Hindlimb muscle (tissue), 1 donor: ENCODE measurements at regions not wholly inside any gene's neighbourhood (a gene's known extent, or its start where the extent isn't known, plus 50 kb on each side); places are given as distances from the start of the nearest gene placed in this dataset.

Source experiments
- DNase-seq: peaks from one replicate; pipeline ENCODE4 v3.0.0-alpha.2; 2013

- DNase-seq = no peak
Observed at GRCh38 chr14:84760489-84761126, 769.3 kb upstream of the FLRT2 start.

- no peak for DNase-seq
Observed at GRCh38 chr14:84767434-84767833, 762.5 kb upstream of the FLRT2 start.

- DNase-seq = no peak
Observed at GRCh38 chr14:84770030-84770429, 759.9 kb upstream of the FLRT2 start.

DNA sequence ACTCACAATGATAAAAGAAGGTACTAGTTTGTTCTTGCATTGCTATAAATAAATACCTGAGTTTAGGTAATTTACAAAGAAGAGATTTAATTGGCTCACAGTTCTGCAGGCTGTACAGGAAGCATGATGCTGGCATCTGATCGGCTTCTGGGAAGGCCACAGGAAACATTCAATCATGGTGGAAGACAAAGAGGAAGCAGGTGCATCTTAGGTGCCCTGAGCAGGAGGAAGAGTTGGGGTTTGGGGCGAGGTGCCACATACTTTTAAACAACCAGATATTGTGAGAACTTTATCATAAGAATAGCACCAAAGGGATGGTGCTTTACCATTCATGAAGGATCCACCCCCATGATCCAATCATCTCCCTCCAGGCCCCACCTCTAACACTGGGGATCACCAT is 752.6 kb upstream of the FLRT2 start:
- no peak for DNase-seq

DNA sequence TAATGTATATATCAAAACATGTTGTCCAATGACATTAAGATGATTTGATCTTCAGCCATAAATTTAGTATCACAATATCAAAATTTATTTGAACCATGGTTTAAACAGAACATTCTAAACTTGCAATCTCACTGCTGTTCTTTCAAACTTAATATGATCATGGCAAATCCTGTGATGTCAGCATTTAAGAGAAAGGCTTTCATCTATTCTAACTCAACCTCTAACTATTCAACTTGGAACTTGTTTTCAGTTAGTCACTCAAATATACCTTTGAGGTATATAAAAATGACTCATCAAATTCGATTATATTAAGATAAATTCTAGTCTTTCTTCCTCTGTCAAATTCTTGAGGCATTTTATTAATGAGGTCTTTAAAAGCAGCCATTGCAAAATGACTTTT is 747.0 kb upstream of the FLRT2 start:
- DNase-seq = no peak

DNA sequence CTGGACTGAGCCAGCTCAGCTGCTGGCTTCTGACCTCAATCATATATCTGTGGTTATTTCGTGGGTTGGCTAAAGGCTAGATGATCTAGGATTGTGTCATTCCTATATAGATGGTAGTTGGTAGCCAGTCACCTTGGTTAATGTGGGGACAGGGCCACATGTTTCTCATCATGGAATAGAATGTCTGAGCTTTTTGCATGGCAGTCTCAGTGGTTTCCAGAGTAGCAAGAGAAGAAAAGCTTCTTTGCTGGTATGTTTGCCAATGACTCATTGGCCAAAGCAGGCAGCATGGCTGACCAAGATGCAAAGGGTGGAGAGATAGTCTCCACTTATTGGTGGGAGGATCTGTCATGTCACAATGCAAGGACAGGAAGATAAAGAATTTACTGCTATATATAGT is 746.4 kb upstream of the FLRT2 start:
- no peak for DNase-seq

DNA sequence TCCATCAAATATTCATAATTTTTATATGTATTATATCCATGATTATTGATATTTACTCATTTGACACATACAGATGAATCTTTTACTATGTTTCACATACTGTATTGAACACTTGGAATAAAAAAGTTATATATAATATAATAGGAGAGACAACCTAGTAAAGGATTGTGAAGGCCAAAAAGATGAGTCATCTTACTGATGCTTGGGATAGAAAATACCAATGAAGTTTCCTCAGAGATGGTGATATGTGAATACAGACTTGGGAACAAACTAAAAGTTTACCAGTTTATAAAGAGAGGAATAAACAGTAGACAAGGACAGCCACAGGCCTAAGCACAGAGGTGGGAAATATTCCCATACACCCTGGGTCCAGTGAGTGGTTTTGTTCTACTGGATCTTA is 743.9 kb upstream of the FLRT2 start:
- no peak for DNase-seq

DNA sequence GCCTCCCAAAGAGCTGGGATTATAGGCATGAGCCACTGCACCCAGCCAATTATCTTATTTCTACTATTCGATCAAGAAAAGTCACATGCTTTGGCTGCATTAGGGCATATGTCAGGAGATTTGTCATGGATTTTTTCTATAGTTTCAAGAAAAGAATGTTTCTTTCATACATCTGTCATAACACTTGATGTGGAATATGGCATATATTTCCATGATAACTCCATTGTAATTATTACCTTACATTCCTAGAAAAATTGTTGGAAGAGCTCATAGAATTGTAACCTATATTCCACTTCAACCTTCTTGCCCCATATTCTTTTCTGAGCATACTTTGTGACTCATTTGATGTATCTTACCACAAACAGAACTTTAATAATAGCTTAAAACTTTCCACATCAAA is 740.9 kb upstream of the FLRT2 start:
- no peak for DNase-seq

DNA sequence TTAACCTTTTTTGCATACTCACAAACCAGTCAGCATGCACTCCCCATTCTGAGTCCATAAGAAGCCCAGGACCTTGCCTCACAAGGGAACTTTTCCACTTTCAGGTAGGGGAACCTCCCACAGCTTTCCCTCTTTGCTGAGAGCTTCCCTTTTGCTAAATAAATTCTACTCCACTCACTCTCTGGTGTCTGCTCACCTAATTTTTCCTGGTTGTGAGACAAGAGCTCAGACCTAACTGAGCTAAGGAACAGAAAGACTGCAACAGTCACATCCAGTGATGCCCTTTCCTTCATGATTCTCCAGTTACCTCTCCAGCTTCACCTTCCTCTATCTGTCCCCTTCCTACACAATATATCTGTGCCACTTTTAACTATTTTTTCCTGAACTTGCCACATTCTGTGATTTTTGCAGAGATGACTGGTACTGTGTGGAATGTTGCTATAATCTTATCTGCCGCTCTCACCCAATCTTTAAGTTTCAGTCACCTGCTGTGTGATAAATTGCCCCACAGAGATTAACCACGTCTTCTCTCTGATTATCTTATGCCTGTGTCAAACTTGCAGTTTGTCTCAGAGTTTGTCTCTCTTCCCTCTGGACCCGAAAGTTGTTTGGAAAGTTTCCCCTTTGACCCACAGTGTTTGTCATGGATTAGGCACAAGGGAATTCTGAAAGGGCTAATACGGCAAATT is 737.1 kb upstream of the FLRT2 start:
- DNase-seq = no peak

DNA sequence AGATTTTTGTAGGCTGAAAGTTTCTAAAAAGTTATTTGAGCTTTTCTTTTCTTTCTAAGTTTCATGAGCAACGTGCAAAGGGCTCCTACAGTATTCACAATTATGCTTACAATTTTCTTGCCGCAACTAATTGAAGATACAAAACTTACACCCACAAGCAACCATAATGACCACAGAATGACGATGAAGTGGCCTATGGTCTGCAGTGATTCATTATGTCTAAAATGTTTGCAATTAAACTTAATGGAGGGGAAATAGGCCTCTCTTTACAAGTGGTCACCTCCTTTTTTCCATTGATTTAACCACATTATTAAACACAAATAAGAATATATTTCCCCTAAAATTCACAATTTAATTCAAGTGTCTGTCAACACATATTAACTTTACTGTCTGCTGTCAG is 732.6 kb upstream of the FLRT2 start:
- no peak for DNase-seq

GRCh38 chr14:84804468-84804867 is 725.5 kb upstream of the FLRT2 start:
- DNase-seq = no peak

DNA sequence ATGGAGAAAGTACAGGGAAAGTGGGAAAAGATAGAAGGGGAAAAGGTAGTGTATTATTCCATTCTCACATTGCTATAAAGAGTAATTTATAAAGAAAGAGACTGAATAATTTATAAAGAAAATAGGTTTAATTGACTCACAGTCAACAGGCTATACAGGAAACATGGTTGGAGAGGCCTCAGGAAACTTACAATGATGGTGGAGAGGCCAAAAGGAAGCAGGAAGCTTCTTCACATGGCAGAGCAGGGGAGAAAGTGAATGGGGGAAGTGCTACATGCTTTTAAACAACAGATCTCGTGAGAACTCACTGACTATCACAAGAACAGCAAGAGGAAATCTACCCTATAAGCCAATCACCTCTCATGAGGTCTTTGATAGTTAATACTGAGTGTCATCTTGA is 725.0 kb upstream of the FLRT2 start:
- no peak for DNase-seq

- no peak for DNase-seq
Observed at GRCh38 chr14:84806181-84806580, 723.8 kb upstream of the FLRT2 start.

DNA sequence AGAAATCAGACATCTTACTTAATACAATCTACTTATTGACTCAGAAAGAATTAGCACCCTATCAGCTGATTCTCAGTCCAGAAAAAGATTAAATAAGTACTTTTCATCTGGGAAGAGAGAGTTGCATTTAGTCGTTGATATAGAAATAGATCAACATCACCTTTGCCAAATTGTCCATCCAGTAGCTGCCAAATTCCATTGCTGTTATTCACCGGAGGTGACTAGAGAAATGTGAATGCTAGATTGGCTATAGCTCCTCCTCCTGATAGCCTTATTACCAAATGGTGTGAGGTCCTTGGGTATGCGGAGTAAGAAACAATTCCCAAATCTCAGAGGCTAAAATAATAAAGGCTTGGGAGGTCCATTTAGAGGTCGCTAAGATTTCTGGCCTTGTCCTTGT is 723.3 kb upstream of the FLRT2 start:
- no peak for DNase-seq

- no peak for DNase-seq
Observed at GRCh38 chr14:84807673-84808072, 722.3 kb upstream of the FLRT2 start.

DNA sequence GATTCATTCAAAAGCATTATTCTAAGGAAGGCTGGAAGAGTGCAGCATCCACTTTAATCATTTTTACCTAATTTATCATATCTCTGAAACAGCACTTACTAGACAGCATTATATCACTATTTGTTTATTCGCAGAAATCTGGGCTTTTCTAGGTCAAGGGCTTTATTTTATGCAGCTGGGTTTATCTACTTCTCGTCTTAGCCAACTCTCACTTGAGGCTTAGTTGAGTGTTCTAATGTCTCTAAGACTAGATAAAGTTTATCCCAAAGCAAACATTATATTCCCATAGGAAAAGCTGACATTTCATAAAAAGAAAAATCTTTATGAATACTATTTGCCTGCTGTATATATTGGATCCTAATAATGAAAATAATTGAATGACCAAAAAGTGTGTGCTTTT is 720.8 kb upstream of the FLRT2 start:
- no peak for DNase-seq

GRCh38 chr14:84814391-84814790 is 715.6 kb upstream of the FLRT2 start:
- no peak for DNase-seq

GRCh38 chr14:84819528-84819927 is 710.4 kb upstream of the FLRT2 start:
- DNase-seq = no peak

DNA sequence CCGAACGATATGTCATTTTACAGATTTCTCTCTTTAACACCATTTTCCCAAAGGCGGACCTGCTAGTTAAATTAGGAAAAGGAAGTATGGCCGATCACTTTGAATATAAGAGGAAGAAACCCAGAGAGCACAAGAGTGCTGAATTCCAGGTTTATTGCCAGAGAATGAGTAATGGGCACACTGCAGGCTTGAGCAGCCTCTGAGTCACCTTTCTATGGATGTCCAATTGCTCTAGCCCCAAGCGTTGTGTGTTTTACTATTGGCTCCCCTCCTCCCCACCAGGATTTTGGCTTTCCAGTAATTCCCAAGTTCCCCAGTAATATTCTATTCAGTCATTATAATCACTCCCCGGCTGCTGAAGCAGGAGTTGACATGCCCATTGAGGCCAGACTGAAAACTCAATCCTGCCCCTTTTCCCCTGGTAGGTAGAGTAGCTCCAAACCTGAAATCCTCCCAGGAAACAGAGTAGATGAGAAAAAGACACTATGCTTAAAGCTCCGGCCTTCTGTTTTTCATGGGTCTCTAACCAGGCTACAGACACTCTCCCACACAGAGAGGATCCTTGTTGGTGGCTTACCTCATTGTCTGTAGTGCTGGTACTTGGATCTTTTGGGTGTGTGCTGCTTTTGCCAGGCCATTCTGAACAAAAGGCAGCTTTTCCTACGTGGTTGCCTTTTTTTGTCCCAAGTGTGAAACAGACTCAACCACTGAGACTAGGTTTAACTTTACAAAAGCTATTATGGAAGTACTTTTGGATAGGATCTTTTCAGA is 704.3 kb upstream of the FLRT2 start:
- no peak for DNase-seq

- no peak for DNase-seq
Observed at GRCh38 chr14:84826294-84826693, 703.6 kb upstream of the FLRT2 start.

GRCh38 chr14:84850595-84850994 is 679.3 kb upstream of the FLRT2 start:
- DNase-seq = no peak

DNA sequence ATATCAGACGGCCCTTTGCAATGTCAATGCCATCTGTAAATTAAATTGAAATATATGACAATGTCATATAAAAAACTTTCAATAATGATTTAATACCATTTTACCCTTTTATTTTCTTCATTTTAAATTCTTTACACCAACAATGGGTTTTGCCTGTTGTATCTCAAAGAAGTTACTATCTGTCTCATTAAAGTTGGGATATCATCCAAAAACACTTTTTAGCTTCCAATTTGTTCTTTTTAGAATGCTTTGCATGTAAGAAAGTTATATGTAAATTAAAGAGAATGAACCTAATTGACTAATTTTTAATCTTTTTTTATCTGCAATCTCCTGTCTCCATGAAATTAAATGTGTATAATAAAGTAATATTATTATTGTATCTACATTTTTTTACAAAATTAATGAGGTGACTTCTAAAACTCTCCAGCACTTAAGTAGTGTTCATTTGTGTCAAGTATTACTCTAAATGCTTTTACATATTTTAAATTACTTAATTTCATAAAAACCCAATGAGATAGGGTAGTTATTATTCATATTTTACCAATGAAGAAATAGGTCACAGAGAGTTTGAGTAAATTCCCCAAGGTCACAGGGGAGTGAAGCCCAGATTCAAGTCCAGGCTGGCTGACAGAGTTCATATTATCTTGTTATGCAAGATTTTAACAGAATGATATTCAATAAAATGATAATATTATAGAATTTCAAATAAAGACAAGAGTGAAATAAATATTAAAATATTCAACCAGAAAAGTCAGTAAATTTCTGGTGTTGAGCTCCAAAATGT is 673.0 kb upstream of the FLRT2 start:
- DNase-seq = peak; percentile 51

DNA sequence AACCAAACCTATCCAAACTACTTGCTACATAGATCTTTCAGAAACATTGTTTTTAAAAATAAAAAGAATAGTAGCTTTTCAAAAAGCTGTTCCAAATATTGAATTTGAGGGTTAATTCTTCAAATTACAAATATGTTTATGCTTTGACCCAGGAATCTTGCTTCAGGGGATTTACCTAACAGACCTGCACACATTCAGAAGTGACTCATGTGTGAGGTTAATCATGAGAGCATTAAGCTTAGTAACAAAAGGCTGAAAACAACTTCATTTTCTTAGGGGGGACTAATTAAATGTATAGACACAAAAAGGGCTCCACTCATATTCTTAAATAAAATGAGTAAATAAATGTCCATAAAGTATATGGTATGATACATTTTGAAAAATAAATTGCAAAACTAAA is 672.4 kb upstream of the FLRT2 start:
- DNase-seq = no peak
